Prostate gland (tissue), 2 donors: ENCODE measurements at regions not wholly inside any gene's neighbourhood (a gene's known extent, or its start where the extent isn't known, plus 50 kb on each side); places are given as distances from the start of the nearest gene placed in this dataset.

Experiments used
- DNase-seq: peaks from one replicate; pipeline ENCODE4 v3.0.0-alpha.2; 2019; ENCODE audit warnings: low spot score
- H3K27ac ChIP-seq, 2 donors: fragments of 200-600 bp; sonication (generic); 2 replicates each; pipeline ENCODE4 v1.5.1; 2017 to 2019
- H3K27me3 ChIP-seq: fragments of 200-600 bp; sonication (generic); replicated peaks from 2 replicates; pipeline ENCODE4 v1.5.1; 2019; ENCODE audit not compliant: insufficient read depth
- H3K36me3 ChIP-seq, 2 donors: fragments of 200-600 bp; sonication (generic); 1 replicate in 1 of 2; 2 replicates in 1 of 2; pipeline versions ENCODE4 v1.5.1 to v1.8.1; 2017 to 2019
- H3K4me1 ChIP-seq: fragments of 200-600 bp; sonication (generic); replicated peaks from 2 replicates; pipeline ENCODE4 v1.5.1; 2019
- H3K4me3 ChIP-seq, 2 donors: fragments of 200-600 bp; sonication (generic); 2 replicates each; pipeline ENCODE4 v1.5.1; 2017 to 2019
- H3K9me3 ChIP-seq: fragments of 200-600 bp; sonication (generic); 2 replicates; pipeline ENCODE4 v1.5.1; 2017
- CTCF ChIP-seq, 4 experiments: fragments of 200-600 bp in 2 of 4; fragments of 450-650 bp in 2 of 4; sonication (generic) in 2 of 4; IDR thresholded peaks; 1 replicate in 3 of 4; 2 replicates in 1 of 4; pipeline ENCODE4 v1.5.1; 2016 to 2019; ENCODE audit warnings: antibody characterized with exemption in 4 of 4, mild to moderate bottlenecking in 2 of 4, moderate library complexity in 2 of 4
- POLR2A ChIP-seq: fragments of 450-650 bp; IDR thresholded peaks from one replicate; pipeline ENCODE4 v1.6.1; 2016; ENCODE audit warnings: antibody characterized with exemption, mild to moderate bottlenecking
- POLR2AphosphoS5 ChIP-seq: sonication (generic); formaldehyde crosslinking; IDR thresholded peaks from one replicate; pipeline ENCODE4 v1.6.1; 2017; ENCODE audit warnings: antibody characterized with exemption
- WGBS: methylation state at CpG from one replicate; pipeline ENCODE4 v1.1.5; 2018; 5-methylcytosine and 5-hydroxymethylcytosine counted together
- intact Hi-C: fragments of 100-400 bp; cut with DNase I; formaldehyde crosslinking; loops from one replicate; pipeline ENCODE4 v1.14.2; 2022

GRCh38 chr6:56393615-56394612 is 146.5 kb upstream of the COL21A1 start:
- H3K27me3 ChIP-seq: no peaks in the 10 kb centered on the region
- H3K27ac ChIP-seq: no peak overlapping the region
- DNase-seq: no peak
- intact Hi-C loops: no loop called here
- 94% methylated on average over 13 of the region's 13 CpGs for WGBS
- no peak overlapping the region for H3K4me3 ChIP-seq
- TF ChIP-seq CTCF (IDR thresholded peaks at IDR 0.05) (no peak), POLR2AphosphoS5 (no peak), POLR2A (no peak)
- H3K9me3 ChIP-seq: no peaks in the 10 kb centered on the region
- no peaks in the 10 kb centered on the region for H3K4me1 ChIP-seq
- no peaks in the 10 kb centered on the region for H3K36me3 ChIP-seq

GRCh38 chr6:56388415-56388755 is 141.0 kb upstream of the COL21A1 start:
- no peak overlapping the region for H3K4me3 ChIP-seq
- H3K36me3 ChIP-seq: no peaks in the 10 kb centered on the region
- no peak for DNase-seq
- no peak overlapping the region for H3K27ac ChIP-seq
- no peaks in the 10 kb centered on the region for H3K27me3 ChIP-seq
- H3K4me1 ChIP-seq: no peaks in the 10 kb centered on the region
- H3K9me3 ChIP-seq: no peaks in the 10 kb centered on the region
- TF ChIP-seq POLR2A (no peak), CTCF (IDR thresholded peaks at IDR 0.05) (no peak), POLR2AphosphoS5 (no peak)
- intact Hi-C loops: no loop called here

GRCh38 chr6:56387621-56388414 is 140.4 kb upstream of the COL21A1 start:
- no peak overlapping the region for H3K27ac ChIP-seq
- no peak overlapping the region for H3K4me3 ChIP-seq
- intact Hi-C loops: no loop called here
- no peaks in the 10 kb centered on the region for H3K27me3 ChIP-seq
- H3K9me3 ChIP-seq: no peaks in the 10 kb centered on the region
- no peaks in the 10 kb centered on the region for H3K36me3 ChIP-seq
- no peaks in the 10 kb centered on the region for H3K4me1 ChIP-seq
- no peak for DNase-seq
- TF ChIP-seq POLR2AphosphoS5: no peak
- TF ChIP-seq CTCF (IDR thresholded peaks at IDR 0.05): no peak
- no peak for TF ChIP-seq POLR2A
- 70% methylated on average over 2 of the region's 2 CpGs for WGBS

GRCh38 chr6:56386717-56387116 is 139.3 kb upstream of the COL21A1 start:
- 51% methylated on average over 1 of the region's 1 CpG for WGBS
- Histone ChIP-seq H3K9me3 (no peaks in the 10 kb centered on the region), H3K4me3 (no peak overlapping the region), H3K4me1 (no peaks in the 10 kb centered on the region), H3K27ac (no peak overlapping the region), H3K27me3 (no peaks in the 10 kb centered on the region), H3K36me3 (no peaks in the 10 kb centered on the region)
- DNase-seq: no peak
- intact Hi-C loops: no loop called here
- no peak for TF ChIP-seq CTCF (IDR thresholded peaks at IDR 0.05)
- no peak for TF ChIP-seq POLR2A
- no peak for TF ChIP-seq POLR2AphosphoS5
